GM23338 (cell line): ENCODE measurements at regions not wholly inside any gene's neighbourhood (a gene's known extent, or its start where the extent isn't known, plus 50 kb on each side); places are given as distances from the start of the nearest gene placed in this dataset.

Source experiments
- ATAC-seq: fragments of 200-7000 bp; cut with Tn5 transposase; 3 replicates; pipeline ENCODE4 v1.9.1; 2020
- DNase-seq: peaks from one replicate; pipeline ENCODE4 v3.0.0-alpha.2; 2015; ENCODE audit warnings: low spot score
- H2AFZ ChIP-seq: fragments of 200-600 bp; sonication (generic); 2 replicates; pipeline ENCODE4 v1.8.0; 2016; ENCODE audit warnings: antibody characterized with exemption, mild to moderate bottlenecking, moderate library complexity
- H3F3A ChIP-seq: fragments of 200-600 bp; sonication (generic); replicated peaks from 2 replicates; pipeline ENCODE4 v1.8.0; 2017; ENCODE audit warnings: antibody characterized with exemption, mixed run types, low read depth
- H3K27ac ChIP-seq: fragments of 200-600 bp; sonication (generic); 2 replicates; pipeline ENCODE4 v1.6.1; 2016; ENCODE audit warnings: low read depth
- H3K27me3 ChIP-seq: fragments of 200-600 bp; sonication (generic); 2 replicates; pipeline ENCODE4 v1.8.0; 2016; ENCODE audit warnings: mild to moderate bottlenecking, mixed run types, moderate library complexity; ENCODE audit not compliant: insufficient read depth
- H3K36me3 ChIP-seq: fragments of 200-600 bp; sonication (generic); 2 replicates; pipeline ENCODE4 v1.8.0; 2016; ENCODE audit warnings: mild to moderate bottlenecking; ENCODE audit not compliant: insufficient read depth
- H3K4me1 ChIP-seq: fragments of 200-600 bp; sonication (generic); 2 replicates; pipeline ENCODE4 v1.8.0; 2016; ENCODE audit warnings: mild to moderate bottlenecking, moderate library complexity; ENCODE audit not compliant: insufficient read depth
- H3K4me2 ChIP-seq: fragments of 200-600 bp; sonication (generic); 2 replicates; pipeline ENCODE4 v1.7.1; 2017; ENCODE audit warnings: mixed run types
- H3K4me3 ChIP-seq: fragments of 200-600 bp; sonication (generic); 2 replicates; pipeline ENCODE4 v1.6.1; 2016; ENCODE audit warnings: mixed run types
- H3K79me2 ChIP-seq: fragments of 200-600 bp; sonication (generic); replicated peaks from 2 replicates; pipeline ENCODE4 v1.8.0; 2017; ENCODE audit warnings: mild to moderate bottlenecking; ENCODE audit not compliant: insufficient read depth
- H3K9me2 ChIP-seq: fragments of 200-600 bp; sonication (generic); 2 replicates; pipeline ENCODE4 v1.8.0; 2017; ENCODE audit not compliant: insufficient read depth
- H4K20me1 ChIP-seq: fragments of 200-600 bp; sonication (generic); replicated peaks from 2 replicates; pipeline ENCODE4 v1.8.0; 2017; ENCODE audit warnings: mild to moderate bottlenecking; ENCODE audit not compliant: insufficient read depth
- H3K27ac Mint-ChIP-seq: 2 replicates; pipeline ENCODE4 v1.8.0; 2020; ENCODE audit warnings: inconsistent platforms, mild to moderate bottlenecking, moderate library complexity, mixed read lengths
- H3K27me3 Mint-ChIP-seq: 3 replicates; pipeline ENCODE4 v1.8.0; 2022; ENCODE audit warnings: low read depth, mild to moderate bottlenecking, moderate library complexity, mixed read lengths, inconsistent platforms; ENCODE audit not compliant: insufficient read depth, poor library complexity
- H3K36me3 Mint-ChIP-seq: 3 replicates; pipeline ENCODE4 v1.8.0; 2021; ENCODE audit warnings: low read depth, mild to moderate bottlenecking, inconsistent platforms, moderate library complexity, mixed read lengths
- H3K4me1 Mint-ChIP-seq: 3 replicates; pipeline ENCODE4 v1.8.0; 2020; ENCODE audit warnings: mild to moderate bottlenecking, inconsistent platforms, mixed read lengths
- H3K4me3 Mint-ChIP-seq: 3 replicates; pipeline ENCODE4 v1.8.0; 2021; ENCODE audit warnings: moderate library complexity, mild to moderate bottlenecking, inconsistent platforms, mixed read lengths
- H3K9me3 Mint-ChIP-seq: 3 replicates; pipeline ENCODE4 v1.8.0; 2020; ENCODE audit warnings: moderate library complexity, mild to moderate bottlenecking, inconsistent platforms, mixed read lengths
- EZH2phosphoT487 ChIP-seq: fragments of 200-600 bp; sonication (generic); IDR thresholded peaks from one replicate; pipeline ENCODE4 v1.8.1; 2018; ENCODE audit warnings: antibody characterized with exemption; ENCODE audit not compliant: unreplicated experiment
- REST ChIP-seq: IDR thresholded peaks from one replicate; pipeline ENCODE4 v1.6.1; 2018; ENCODE audit warnings: antibody characterized with exemption; ENCODE audit not compliant: unreplicated experiment
- ZNF331 ChIP-seq: fragments of 250-450 bp; sonication (Bioruptor Pico); IDR thresholded peaks from 2 replicates; pipeline ENCODE4 v1.5.0; 2020; ENCODE audit warnings: low read depth, mild to moderate bottlenecking, moderate library complexity
- TF ChIP-seq, protein P1 (sequence below): fragments of 250-450 bp; sonication (Bioruptor Pico); IDR thresholded peaks from 2 replicates; pipeline ENCODE4 v1.5.0; 2020; ENCODE audit warnings: mild to moderate bottlenecking, moderate library complexity
- TF ChIP-seq, protein P2 (sequence below): IDR thresholded peaks from 2 replicates; pipeline ENCODE4 v1.6.1; 2016; ENCODE audit warnings: antibody characterized with exemption

- TF ChIP-seq, protein P1, sequence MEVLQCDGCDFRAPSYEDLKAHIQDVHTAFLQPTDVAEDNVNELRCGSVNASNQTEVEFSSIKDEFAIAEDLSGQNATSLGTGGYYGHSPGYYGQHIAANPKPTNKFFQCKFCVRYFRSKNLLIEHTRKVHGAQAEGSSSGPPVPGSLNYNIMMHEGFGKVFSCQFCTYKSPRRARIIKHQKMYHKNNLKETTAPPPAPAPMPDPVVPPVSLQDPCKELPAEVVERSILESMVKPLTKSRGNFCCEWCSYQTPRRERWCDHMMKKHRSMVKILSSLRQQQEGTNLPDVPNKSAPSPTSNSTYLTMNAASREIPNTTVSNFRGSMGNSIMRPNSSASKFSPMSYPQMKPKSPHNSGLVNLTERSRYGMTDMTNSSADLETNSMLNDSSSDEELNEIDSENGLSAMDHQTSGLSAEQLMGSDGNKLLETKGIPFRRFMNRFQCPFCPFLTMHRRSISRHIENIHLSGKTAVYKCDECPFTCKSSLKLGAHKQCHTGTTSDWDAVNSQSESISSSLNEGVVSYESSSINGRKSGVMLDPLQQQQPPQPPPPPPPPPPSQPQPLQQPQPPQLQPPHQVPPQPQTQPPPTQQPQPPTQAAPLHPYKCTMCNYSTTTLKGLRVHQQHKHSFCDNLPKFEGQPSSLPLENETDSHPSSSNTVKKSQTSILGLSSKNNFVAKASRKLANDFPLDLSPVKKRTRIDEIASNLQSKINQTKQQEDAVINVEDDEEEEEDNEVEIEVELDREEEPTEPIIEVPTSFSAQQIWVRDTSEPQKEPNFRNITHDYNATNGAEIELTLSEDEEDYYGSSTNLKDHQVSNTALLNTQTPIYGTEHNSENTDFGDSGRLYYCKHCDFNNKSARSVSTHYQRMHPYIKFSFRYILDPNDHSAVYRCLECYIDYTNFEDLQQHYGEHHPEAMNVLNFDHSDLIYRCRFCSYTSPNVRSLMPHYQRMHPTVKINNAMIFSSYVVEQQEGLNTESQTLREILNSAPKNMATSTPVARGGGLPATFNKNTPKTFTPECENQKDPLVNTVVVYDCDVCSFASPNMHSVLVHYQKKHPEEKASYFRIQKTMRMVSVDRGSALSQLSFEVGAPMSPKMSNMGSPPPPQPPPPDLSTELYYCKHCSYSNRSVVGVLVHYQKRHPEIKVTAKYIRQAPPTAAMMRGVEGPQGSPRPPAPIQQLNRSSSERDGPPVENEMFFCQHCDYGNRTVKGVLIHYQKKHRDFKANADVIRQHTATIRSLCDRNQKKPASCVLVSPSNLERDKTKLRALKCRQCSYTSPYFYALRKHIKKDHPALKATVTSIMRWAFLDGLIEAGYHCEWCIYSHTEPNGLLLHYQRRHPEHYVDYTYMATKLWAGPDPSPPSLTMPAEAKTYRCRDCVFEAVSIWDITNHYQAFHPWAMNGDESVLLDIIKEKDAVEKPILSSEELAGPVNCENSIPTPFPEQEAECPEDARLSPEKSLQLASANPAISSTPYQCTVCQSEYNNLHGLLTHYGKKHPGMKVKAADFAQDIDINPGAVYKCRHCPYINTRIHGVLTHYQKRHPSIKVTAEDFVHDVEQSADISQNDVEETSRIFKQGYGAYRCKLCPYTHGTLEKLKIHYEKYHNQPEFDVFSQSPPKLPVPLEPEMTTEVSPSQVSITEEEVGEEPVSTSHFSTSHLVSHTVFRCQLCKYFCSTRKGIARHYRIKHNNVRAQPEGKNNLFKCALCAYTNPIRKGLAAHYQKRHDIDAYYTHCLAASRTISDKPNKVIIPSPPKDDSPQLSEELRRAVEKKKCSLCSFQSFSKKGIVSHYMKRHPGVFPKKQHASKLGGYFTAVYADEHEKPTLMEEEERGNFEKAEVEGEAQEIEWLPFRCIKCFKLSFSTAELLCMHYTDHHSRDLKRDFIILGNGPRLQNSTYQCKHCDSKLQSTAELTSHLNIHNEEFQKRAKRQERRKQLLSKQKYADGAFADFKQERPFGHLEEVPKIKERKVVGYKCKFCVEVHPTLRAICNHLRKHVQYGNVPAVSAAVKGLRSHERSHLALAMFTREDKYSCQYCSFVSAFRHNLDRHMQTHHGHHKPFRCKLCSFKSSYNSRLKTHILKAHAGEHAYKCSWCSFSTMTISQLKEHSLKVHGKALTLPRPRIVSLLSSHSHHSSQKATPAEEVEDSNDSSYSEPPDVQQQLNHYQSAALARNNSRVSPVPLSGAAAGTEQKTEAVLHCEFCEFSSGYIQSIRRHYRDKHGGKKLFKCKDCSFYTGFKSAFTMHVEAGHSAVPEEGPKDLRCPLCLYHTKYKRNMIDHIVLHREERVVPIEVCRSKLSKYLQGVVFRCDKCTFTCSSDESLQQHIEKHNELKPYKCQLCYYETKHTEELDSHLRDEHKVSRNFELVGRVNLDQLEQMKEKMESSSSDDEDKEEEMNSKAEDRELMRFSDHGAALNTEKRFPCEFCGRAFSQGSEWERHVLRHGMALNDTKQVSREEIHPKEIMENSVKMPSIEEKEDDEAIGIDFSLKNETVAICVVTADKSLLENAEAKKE, result no peak
- TF ChIP-seq ZNF331 (CRISPR knock-in tag), result no peak
These were observed 107.3 kb upstream of the LPP start (continued) for GRCh38 chr3:188046561-188047211.

- Histone ChIP-seq H3K27ac (no peak overlapping the region), H3K4me2 (no peak overlapping the region), H3K4me3 (no peak overlapping the region), H3K79me2 (no peaks in the 10 kb centered on the region), H3K4me1 (peaks cover 11% of the 10 kb centered on the region; the same call in 1 of the 2 replicates), H3F3A (no peaks in the 10 kb centered on the region), H3K9me2 (no peaks in the 10 kb centered on the region), H3K27me3 (no peaks in the 10 kb centered on the region), H2AFZ (no peak overlapping the region), H4K20me1 (no peaks in the 10 kb centered on the region), H3K36me3 (no peaks in the 10 kb centered on the region)
- DNase-seq (no peak), ATAC-seq (no peak)
- Mint-ChIP-seq H3K4me1 (peaks cover 10% of the 10 kb centered on the region), H3K9me3 (no peaks in the 10 kb centered on the region; the same call in 2 of the 3 replicates), H3K36me3 (no peaks in the 10 kb centered on the region), H3K27me3 (peaks cover 3% of the 10 kb centered on the region), H3K4me3 (no peak overlapping the region), H3K27ac (no peak overlapping the region)
- TF ChIP-seq EZH2phosphoT487 (no peak), REST (no peak)
- TF ChIP-seq, protein P2, sequence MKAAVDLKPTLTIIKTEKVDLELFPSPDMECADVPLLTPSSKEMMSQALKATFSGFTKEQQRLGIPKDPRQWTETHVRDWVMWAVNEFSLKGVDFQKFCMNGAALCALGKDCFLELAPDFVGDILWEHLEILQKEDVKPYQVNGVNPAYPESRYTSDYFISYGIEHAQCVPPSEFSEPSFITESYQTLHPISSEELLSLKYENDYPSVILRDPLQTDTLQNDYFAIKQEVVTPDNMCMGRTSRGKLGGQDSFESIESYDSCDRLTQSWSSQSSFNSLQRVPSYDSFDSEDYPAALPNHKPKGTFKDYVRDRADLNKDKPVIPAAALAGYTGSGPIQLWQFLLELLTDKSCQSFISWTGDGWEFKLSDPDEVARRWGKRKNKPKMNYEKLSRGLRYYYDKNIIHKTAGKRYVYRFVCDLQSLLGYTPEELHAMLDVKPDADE, result no peak
These were observed 106.4 kb upstream of the LPP start for GRCh38 chr3:188047536-188047935.
